Sigmoid colon (tissue), 4 donors: ENCODE measurements at regions not wholly inside any gene's neighbourhood (a gene's known extent, or its start where the extent isn't known, plus 50 kb on each side); places are given as distances from the start of the nearest gene placed in this dataset.

Source experiments
- CTCF ChIP-seq, 4 experiments: fragments of 450-650 bp in 3 of 4; fragments of 200-600 bp in 1 of 4; IDR thresholded peaks; one replicate each; pipeline ENCODE4 v1.5.1; 2016 to 2019; ENCODE audit warnings: antibody characterized with exemption in 4 of 4, mild to moderate bottlenecking in 3 of 4, moderate library complexity in 2 of 4
- EP300 ChIP-seq, 4 donors: sonication (generic); formaldehyde crosslinking; IDR thresholded peaks; one replicate each; pipeline ENCODE4 v1.6.1; 2017; ENCODE audit warnings: antibody characterized with exemption in 4 of 4
- POLR2A ChIP-seq, 2 donors: fragments of 450-650 bp; IDR thresholded peaks; one replicate each; pipeline ENCODE4 v1.6.1; 2016; ENCODE audit warnings: antibody characterized with exemption in 2 of 2, mild to moderate bottlenecking in 2 of 2, moderate library complexity in 2 of 2
- POLR2AphosphoS5 ChIP-seq, 4 donors: sonication (generic); formaldehyde crosslinking; IDR thresholded peaks; one replicate each; pipeline ENCODE4 v1.6.1; 2017; ENCODE audit warnings: antibody characterized with exemption in 4 of 4

DNA sequence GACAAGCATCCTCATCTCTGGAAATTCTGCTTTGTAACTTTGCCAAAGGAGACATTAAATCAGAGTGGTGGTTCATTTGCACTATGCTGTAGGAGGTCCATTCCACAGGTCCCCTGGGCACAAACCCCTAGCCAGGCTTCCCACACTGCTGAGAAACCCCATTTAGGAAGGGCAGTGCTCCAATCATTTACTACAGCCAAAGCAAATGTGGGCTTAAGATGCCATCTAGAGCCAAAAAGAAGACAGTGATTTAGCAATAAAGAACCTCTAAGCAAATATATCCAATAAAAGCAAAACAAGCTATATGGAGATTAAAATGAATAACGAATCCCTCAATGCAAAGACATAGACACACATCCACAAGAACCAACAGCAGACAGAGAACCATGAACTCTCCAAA is 129.0 kb upstream of the ALDH1B1 start:
- TF ChIP-seq POLR2A (IDR thresholded peaks at IDR 0.05) (no peak), CTCF (IDR thresholded peaks at IDR 0.05) (no peak), POLR2AphosphoS5 (IDR thresholded peaks at IDR 0.05) (no peak), EP300 (IDR thresholded peaks at IDR 0.05) (no peak)
